BE2C (cell line): ENCODE measurements at regions not wholly inside any gene's neighbourhood (a gene's known extent, or its start where the extent isn't known, plus 50 kb on each side); places are given as distances from the start of the nearest gene placed in this dataset.
A peak's percentile ranks its signal among the peaks of the same experiment; 100 is the strongest.

Source experiments
- DNase-seq: peaks from one replicate; pipeline ENCODE4 v3.0.0-alpha.2; 2020
- H3K27me3 ChIP-seq: fragments of 250-450 bp; sonication (Bioruptor Pico); 2 replicates; pipeline ENCODE4 v1.5.1; 2020; ENCODE audit warnings: mild to moderate bottlenecking
- H3K36me3 ChIP-seq: fragments of 250-450 bp; sonication (Bioruptor Pico); 2 replicates; pipeline ENCODE4 v1.5.1; 2020; ENCODE audit warnings: mild to moderate bottlenecking
- H3K4me1 ChIP-seq: fragments of 250-450 bp; sonication (Bioruptor Pico); 2 replicates; pipeline ENCODE4 v1.5.1; 2020
- H3K4me3 ChIP-seq: 2 replicates; pipeline ENCODE4 v1.5.1; 2011; ENCODE audit warnings: low read depth, low read length
- H3K9me3 ChIP-seq: fragments of 250-450 bp; sonication (Bioruptor Pico); 2 replicates; pipeline ENCODE4 v1.5.1; 2020
- TF ChIP-seq, protein P1 (sequence below): IDR thresholded peaks from 2 replicates; pipeline ENCODE4 v1.5.1; 2012; ENCODE audit warnings: mild to moderate bottlenecking, low read depth, low read length

DNA sequence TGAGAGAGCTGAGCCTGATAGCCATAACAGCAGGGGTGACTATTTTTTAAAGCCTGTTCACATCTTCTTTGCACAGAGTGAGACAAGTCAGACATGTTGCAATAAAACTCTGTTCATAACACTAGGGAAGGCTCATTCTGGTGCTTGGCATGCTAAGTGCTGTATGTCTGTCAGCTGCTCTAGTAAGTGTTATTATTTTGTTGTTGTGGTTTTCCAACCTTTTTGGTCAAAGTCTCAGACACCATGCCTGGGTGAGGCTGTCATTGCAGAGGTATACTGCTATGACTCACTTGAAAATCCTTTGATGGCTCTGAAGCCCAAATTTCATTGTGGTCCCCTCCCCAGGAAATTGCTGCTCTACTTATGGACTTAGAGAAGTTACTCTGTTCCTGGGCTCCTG is 129.7 kb downstream of the ADRA2A start:
- H3K27me3 ChIP-seq: 0 out of 2 replicates have a peak, but pooled peaks cover 3% of the 10 kb centered on the region
- DNase-seq: no peak
- no peaks in the 10 kb centered on the region; the same call in 1 of the 2 replicates for H3K4me1 ChIP-seq
- TF ChIP-seq, protein P1, sequence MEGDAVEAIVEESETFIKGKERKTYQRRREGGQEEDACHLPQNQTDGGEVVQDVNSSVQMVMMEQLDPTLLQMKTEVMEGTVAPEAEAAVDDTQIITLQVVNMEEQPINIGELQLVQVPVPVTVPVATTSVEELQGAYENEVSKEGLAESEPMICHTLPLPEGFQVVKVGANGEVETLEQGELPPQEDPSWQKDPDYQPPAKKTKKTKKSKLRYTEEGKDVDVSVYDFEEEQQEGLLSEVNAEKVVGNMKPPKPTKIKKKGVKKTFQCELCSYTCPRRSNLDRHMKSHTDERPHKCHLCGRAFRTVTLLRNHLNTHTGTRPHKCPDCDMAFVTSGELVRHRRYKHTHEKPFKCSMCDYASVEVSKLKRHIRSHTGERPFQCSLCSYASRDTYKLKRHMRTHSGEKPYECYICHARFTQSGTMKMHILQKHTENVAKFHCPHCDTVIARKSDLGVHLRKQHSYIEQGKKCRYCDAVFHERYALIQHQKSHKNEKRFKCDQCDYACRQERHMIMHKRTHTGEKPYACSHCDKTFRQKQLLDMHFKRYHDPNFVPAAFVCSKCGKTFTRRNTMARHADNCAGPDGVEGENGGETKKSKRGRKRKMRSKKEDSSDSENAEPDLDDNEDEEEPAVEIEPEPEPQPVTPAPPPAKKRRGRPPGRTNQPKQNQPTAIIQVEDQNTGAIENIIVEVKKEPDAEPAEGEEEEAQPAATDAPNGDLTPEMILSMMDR: no peak
- no peaks in the 10 kb centered on the region for H3K9me3 ChIP-seq
- no peak overlapping the region for H3K4me3 ChIP-seq
- no peaks in the 10 kb centered on the region for H3K36me3 ChIP-seq

DNA sequence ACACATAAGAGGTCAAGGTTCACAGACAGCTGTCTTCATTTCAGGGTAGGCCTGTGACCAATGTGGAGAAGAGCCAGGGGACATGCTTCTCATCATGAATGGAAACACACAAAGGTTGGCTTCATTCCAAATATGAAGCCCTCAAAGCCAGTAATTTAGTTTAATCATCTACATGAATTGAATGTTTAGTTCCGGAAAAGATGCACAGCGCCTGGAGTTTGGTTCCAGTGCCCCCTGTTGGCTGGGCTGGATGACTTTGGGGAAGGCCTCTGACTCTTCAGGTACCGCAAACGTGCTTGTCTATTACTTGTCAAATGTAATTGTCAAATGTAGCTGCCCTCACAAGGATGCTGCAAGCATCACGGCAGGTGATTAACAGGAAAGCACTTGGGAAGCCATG is 130.7 kb downstream of the ADRA2A start:
- TF ChIP-seq, protein P1: peak; percentile 62
- 0 out of 2 replicates have a peak, but pooled peaks cover 3% of the 10 kb centered on the region for H3K27me3 ChIP-seq
- no peaks in the 10 kb centered on the region for H3K36me3 ChIP-seq
- H3K9me3 ChIP-seq: no peaks in the 10 kb centered on the region
- no peaks in the 10 kb centered on the region; the same call in 1 of the 2 replicates for H3K4me1 ChIP-seq
- no peak overlapping the region for H3K4me3 ChIP-seq
- DNase-seq: peak; percentile 28

DNA sequence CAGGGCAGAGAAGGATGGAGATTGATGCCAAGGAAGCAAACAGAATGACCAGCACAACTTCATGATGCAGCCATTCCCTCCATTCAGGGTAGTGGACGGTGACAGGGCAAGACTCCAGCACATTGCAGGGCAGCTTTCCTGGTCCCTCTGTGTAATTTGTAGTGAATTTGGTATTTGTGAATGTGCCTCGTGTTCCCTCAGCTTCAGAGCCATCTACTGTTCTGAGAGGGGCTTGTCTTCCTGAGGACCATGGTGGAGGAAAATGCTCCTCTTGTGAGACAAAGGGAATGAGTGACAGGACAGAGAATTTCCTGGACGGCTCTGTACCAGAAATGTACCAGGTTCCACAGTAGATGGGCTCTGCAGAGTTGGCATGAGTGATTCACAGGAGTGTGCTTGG is 132.1 kb downstream of the ADRA2A start:
- no peaks in the 10 kb centered on the region for H3K36me3 ChIP-seq
- no peaks in the 10 kb centered on the region; the same call in 1 of the 2 replicates for H3K4me1 ChIP-seq
- TF ChIP-seq, protein P1: no peak

DNA sequence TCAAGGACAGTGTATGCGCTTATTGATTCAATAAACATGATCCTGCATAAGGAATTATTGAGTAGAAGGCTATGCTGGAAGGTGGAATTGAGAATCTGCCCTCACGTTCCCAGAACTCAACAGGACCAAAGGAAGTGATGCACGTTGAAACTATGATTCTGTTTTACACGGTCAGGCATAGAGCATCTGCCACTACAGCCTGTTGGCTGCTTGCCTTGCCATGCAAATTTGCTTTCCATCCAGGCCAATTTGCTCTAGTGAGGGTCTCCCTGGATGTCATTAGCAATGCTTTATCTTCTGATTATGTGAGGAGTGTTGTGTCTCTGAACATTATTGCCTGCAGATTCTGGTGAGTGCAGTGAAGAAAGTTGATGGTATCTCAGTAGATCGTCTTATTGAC is 132.9 kb downstream of the ADRA2A start:
- TF ChIP-seq, protein P1: no peak
- Histone ChIP-seq H3K36me3 (no peaks in the 10 kb centered on the region), H3K4me1 (no peaks in the 10 kb centered on the region; the same call in 1 of the 2 replicates), H3K9me3 (no peaks in the 10 kb centered on the region), H3K27me3 (0 out of 2 replicates have a peak, but pooled peaks cover 3% of the 10 kb centered on the region), H3K4me3 (no peak overlapping the region)
- DNase-seq: no peak

More for the DNA sequence above, 132.1 kb downstream of the ADRA2A start:
- Histone ChIP-seq H3K4me3 (no peak overlapping the region), H3K27me3 (0 out of 2 replicates have a peak, but pooled peaks cover 3% of the 10 kb centered on the region), H3K9me3 (no peaks in the 10 kb centered on the region)
- DNase-seq: no peak

DNA sequence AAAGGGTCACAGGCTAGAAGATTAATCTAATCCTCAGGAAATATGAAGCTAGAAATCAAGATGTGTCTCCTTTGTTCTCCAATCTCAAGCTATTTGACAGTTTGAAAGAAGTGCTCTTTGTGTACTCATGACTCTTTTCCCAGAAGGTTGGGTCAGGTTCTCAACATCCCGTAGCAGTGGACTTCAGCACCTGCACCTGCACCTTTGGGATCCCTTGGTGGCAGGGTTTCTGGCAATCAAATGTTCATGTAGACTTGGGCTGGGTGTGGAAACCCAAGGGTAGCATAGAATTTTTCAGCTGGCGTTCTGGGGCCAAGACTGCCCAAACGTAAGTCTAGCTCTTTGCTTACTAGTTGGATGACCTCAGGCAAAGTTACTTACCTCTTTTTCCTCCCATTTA is 134.4 kb downstream of the ADRA2A start:
- Histone ChIP-seq H3K27me3 (0 out of 2 replicates have a peak, but pooled peaks cover 3% of the 10 kb centered on the region), H3K9me3 (no peaks in the 10 kb centered on the region), H3K4me3 (no peak overlapping the region), H3K36me3 (no peaks in the 10 kb centered on the region), H3K4me1 (no peaks in the 10 kb centered on the region; the same call in 1 of the 2 replicates)
- DNase-seq: no peak
- TF ChIP-seq, protein P1: no peak

DNA sequence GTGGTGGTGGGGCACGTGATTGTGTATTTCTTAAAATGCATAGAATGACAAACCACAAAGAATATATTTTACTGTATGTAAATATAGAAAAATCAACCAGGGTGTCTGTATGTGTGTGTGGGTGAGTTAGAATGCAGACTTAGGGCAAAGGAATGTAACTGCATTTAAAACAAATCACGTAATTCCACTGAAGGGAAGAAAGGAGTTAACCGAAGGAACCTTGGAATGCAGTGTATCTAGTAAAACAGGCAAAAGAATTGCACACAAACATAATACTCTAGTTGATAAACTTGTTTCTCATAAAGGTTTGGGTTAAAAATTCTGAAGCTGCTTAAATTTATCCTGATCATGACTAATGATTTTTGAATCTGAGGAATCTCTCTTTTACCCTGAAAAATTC is 134.9 kb downstream of the ADRA2A start:
- TF ChIP-seq, protein P1: no peak
- no peaks in the 10 kb centered on the region for H3K9me3 ChIP-seq
- no peak overlapping the region for H3K4me3 ChIP-seq
- DNase-seq: no peak
- H3K36me3 ChIP-seq: no peaks in the 10 kb centered on the region
- H3K4me1 ChIP-seq: no peaks in the 10 kb centered on the region; the same call in 1 of the 2 replicates
- H3K27me3 ChIP-seq: 0 out of 2 replicates have a peak, but pooled peaks cover 3% of the 10 kb centered on the region
